ENCODE measurements at regions not wholly inside any gene's neighbourhood (a gene's known extent, or its start where the extent isn't known, plus 50 kb on each side); places are given as distances from the start of the nearest gene placed in this dataset.

GRCh38 chr5:120759587-120759986 lies 295.5 kb downstream of the PRR16 start:
- no peak for TF ChIP-seq CTCF (IDR thresholded peaks at IDR 0.05)
- TF ChIP-seq POLR2A (IDR thresholded peaks at IDR 0.05; ENCODE audit: low read depth): no peak
- no peak for TF ChIP-seq EP300 (IDR thresholded peaks at IDR 0.05)
